Activated T-cell treated with anti-CD3 and anti-CD28 coated beads for 4 hours (primary cell): ENCODE measurements at regions not wholly inside any gene's neighbourhood (a gene's known extent, or its start where the extent isn't known, plus 50 kb on each side); places are given as distances from the start of the nearest gene placed in this dataset.

ENCODE experiments used
- DNase-seq: peaks from one replicate; pipeline ENCODE4 v3.0.0-alpha.2; 2020

DNA sequence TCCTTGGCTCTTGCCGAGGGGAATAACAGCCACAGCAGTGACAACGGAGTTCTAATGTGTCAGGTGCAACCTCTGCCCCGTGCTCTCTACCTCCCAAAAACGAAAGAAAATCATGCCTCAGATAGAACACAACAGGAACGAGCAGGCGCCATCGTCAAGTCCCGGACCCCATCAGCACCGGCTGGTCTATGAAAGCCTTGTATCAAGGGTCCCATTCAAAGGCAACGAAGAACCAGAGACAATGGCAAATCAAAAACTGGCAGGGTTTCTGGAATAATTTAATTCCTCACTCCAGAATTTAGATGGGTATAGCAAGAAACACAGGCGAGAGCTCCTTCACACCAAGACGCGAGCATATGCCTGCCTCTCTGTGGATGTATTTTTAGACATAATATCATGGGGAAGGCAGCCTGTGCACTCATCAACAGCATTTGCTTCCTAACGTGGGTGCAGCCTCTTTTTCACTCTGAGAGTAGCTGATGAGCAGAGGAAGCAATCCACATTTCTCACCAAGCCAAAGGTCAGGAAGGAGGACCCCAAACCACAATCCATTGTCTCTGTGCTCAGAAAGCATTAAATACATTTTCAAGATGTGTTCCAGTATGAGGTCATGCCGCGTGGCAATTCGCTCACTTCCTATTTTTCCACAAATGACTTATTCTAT, 193.4 kb upstream of the BLID start:
- DNase-seq, result no peak

DNA sequence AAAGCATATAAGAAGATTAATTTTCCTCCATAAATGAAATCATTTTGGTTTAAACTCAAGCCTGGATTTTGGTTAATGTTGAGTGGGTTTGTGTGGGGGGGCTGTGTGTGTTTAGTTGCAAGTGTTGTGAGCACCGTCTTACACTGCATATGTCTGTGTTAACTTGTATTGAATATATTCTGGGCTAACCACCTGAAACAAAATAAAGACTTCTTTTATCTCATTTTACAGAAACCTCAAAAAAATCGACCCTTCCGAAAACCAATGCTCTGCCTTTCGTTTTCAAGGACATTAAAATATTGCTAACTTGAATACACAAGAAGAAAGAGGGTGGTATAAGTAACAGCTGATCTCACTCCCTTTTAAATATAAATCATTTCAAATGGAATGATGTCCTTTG, 192.2 kb upstream of the BLID start:
- no peak for DNase-seq

DNA sequence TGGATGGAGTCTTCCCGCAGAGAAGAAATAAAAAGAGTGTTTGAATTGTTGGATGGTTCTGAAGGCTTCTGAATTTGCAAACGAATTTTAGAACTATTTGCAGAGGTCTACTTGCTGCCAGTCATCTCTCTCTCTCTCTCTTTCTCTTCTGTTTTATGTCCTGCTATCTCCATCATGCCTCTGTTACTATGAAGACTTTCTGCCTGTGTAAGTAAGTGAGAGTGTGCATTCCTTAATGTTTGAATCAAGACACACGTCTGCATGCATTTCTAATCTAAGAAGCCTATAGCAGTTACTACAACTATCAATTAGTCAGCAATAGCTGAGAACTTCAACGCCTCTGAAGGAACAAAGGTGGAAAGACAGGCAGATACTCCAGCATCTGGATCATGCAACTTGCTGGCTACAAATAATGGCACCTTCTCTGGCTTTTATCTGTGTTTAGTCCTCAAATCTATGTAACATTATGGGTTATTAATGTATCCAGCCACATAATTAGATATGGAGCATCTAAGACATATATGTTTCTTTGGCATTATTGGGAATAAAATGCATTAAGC, 191.5 kb upstream of the BLID start:
- DNase-seq, result no peak

DNA sequence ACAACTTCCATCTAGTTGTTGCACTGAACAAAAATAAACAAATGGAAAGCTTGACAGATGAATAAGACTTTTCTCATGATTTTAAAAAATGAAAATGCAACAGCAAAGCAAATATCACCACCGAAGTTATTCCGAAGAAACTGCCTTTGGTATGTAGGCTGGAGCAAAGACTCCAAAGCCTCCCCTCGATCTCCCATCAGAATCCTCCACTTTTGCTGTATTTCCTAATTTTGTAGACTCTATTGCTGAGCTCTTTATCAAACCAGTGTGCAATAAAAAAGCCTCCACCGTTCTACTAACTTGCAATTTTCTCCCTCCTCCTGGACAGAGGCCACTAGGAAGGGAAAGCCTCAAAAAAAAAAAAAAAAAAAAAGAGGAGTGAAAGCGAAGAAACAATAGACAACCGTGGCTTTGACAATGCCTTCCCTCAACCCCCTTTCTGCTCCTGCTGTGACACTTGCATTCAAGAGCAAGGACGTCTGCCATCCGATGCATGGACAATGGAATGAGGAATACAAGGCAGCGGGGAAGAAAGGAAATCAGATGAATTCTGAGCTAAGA, 190.9 kb upstream of the BLID start:
- no peak for DNase-seq

DNA sequence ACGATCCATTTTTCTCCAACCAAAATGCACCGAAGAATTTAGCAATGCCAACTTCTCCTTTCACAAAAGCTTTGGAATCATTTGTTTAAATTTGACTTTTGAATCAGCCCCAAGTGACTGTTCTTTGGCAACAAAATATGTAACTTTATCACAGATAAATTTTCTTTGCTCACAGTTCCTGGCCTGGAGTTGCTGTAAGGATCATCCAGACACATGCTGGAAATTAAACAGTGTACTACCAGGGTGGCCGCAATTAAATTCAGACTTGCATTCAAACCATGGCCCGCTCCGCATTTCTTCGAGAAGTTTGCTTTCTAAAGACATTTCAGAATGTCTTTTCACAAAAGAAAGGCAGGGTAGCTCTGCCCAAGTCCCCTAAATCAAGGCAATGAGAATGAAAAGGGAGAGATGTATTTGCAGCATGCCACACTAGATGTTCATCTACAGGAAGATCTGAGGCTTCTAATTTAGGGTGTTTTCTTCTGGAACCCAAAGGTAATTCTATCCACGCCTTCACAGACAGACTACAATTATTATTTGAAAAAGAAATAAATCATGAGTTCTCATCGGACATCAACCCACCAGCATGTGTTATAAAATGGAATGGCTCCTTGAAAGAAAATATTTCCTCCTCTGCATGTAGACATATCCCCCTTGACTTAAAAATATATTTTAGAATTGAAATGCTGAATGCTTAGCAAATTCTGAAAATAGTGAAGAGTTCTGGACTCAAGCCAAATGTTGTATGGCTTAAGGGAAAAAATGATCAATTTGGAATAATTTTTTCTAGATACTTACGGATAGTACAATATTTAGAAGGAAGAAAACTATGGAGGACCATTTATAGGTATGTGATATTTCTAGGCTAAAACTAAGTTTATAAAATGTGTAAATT, 189.7 kb upstream of the BLID start:
- DNase-seq, result no peak

DNA sequence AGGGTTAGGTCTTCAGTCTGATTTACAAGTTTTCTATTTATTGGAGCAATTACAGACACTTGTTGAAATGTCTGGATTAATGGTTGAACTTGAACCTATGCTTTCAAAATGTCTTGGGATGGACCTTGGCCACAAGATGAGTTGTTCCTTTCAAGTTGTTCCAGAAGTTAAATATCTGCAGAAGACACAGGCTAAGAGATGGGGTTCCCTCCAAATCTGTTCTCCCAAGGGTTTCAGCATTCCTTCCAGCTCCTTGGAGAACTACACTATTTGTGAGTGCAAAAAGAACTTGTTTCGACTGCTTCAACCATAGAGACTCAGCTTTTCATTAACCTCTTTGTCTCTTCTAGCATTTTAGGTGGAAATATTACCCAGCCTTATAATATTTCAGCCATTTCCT, 189.0 kb upstream of the BLID start:
- DNase-seq, result no peak

DNA sequence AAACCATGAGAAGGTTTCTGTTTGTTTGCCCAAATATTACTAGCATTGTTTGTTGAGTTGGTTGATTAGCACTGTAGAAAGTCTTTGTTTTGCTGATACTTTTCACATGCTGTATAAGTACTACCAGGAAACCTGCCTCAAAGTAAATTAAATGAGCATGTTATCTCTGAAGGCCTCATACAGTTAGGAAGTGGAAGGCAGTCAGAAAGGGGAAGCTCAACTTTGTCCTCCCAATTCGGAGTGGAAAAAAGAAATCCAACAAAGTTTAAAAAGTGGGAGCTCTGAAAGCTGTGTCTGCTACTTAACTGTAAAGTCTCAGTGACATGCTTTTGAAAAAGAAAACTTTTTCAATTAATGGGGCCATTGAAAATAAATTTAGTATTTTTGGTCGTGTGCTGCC, 188.3 kb upstream of the BLID start:
- DNase-seq, result no peak

DNA sequence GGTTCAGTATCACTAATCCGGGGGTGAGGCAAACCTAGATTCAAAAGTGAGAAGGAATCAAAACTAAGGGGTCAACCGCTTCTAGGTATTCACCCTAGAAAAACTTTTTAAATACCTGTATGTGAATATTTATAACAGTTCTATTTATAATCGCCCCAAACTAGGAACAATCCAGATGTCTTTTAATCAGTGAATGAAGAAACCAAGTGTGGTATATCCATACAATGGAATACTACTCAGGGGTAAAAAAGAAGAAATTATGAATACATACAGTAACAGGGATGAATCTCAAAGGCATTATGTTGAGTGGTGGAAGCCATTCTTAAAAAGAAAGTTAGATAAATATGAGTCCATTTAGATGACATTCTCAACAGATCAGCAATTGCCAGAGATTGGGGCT, 178.0 kb upstream of the BLID start:
- no peak for DNase-seq

DNA sequence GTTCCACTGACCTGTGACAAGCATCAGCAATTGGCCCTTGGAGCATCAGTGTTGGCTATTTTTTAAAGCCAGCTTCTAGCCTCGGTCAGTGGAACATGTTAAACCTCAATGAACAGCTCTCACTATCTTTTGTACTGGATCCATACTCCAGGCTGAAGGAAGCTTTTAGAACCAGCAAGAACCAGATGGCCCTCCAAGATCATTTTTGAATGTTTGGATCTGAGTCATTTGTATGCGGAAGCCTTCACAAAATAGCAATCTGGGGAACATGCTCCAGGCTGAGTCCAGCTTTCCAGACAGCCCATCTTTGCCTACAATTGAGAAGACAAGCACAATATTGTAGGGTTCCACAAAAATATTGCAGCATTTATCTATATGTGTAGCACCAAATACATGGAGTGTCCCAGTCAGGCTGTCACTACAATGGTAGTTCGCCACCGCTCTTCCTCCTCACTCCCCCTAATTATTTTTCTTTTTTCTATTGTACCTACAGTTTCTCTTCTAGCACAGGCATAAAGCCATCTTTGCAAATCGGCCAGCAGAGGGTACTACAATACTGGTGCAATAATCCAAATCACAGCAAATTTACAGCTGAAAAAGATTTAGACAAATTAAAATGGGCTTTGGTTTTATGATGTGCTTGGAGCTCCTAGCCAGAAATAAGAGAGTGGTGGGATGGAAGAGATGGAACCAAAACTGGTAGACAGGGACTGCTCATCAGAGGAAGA, 177.4 kb upstream of the BLID start:
- no peak for DNase-seq

DNA sequence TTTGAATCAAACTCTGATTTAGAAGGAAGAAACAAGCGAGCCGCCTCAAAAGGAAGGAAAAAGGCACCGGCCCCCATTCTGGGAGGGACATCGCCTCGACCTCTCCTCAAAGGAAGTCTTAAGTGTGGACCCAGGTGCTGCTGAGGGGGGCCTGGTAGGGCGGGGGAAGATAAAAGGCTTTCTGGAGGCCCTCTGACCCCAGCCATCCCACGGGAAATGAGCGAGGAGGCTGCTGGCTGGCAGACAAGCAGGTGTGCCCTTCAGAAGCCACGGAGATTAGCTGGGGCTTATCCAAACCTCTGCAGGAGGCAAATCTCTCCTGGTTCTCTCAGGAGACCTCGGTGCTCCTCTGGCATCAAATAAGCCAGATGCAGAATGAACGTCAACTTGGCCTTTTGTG, 171.4 kb upstream of the BLID start:
- DNase-seq, result no peak

DNA sequence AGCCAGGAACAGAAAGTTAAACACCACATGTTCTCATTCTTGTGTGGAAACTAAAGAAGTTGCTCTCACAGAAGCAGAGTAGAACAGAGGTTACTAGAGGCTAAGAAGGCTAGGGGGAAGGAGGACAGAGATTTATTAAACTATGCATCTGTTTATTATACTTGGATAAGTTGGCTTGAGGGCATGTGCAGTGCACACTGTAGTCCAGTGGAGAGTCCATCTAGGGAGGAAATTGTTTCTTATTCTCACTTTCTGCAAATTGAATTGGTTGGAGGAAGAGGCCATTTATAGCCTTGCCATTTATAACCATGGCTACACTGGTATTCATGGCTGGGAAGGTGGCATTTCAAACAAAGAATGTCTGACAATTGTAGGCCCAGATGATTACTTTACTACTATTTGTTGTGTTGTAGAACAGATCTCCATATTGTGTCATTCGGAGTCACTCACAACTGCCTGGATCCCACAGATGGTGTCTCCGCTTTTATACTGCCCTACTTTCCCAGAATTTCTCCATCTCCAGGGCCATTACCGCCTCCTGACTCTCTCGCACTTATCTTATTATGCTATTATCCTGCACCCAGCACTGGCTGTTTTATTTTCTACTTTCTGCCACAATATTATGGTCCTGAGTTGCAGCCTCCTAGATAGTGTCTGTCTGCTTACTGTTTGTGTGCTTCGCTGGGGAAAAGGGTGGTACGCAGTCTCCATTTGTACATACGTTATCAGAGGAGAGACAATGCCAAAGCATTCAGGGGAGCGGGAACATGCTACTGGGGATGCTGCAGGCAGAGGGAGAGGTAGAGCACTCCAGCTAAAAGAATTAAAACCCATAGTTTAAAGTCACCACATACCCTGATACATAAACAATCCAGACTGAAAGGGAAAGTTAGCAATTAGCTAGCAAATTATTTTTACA, 169.3 kb upstream of the BLID start:
- no peak for DNase-seq

DNA sequence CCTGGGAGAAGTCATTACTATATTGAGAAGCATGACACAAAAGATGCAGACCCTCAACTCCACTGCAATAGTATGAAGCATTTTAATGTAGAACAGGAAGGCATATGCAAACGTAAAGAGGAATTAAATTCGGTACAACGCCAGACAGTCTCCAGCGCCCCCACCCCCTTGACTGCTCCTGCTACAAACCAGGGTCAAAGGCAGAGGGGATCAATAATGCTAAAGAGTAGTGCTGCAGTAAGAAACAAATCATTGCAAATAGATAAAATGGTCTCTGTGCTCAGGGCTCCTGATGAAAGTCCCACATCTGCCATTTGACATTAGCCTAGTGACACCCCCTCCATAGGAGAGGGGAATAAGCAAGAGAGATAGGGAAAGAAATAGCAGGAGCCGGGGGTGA, 164.9 kb upstream of the BLID start:
- no peak for DNase-seq

DNA sequence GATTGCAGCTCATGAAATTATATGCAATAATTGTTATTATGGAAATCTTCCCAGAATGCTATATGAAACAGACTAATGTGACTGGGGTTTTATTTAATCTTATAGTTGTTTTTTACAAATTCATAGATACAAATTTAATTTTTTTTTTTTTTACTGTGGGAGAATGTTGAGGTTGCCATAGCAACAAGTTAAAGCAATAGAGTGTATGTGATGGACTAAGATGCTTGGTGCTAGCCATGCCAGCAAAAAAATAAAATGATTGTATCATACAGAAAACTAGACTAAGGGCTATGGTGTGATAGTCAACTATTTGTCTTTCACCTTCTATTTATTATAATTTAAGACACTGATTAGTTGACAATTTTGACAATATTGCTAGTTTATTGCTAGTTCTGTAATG, 163.2 kb upstream of the BLID start:
- DNase-seq, result no peak

DNA sequence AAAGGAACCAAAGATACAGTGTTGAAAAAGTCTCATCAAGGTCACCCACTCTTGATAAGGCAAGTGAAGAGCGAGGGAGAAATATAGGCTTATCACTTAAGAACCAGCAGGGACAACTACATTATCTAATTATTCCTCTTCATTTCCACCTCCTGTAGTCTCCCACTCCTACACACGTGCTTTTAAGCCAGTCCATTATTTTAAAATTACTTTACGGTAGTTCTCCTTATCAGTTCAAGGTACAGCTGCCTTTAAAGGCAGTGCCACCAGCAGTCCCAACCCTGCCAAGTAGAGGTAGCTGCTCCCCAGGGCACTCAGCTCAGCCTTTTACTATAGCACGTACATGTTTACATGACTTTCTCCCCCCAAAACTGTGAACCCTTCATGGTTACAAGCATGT, 161.5 kb upstream of the BLID start:
- no peak for DNase-seq

DNA sequence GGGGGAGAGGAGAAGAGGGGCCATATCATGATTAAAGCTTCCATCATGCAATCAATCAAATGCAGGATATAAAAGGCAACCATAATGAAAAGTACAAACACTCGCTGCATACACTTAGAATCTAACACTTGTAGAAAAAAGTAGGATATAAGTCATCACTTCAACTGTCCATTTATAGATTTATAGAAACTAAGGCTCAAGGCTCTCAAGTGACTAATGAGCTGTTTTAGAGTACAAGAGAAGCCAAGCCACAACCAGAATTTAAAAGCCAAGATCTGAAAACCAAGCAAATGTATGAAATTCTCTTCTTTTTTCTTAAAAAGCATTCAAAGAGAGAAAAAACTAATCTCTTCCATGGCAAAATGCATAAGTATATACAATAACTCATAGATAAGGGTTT, 160.2 kb upstream of the BLID start:
- no peak for DNase-seq

DNA sequence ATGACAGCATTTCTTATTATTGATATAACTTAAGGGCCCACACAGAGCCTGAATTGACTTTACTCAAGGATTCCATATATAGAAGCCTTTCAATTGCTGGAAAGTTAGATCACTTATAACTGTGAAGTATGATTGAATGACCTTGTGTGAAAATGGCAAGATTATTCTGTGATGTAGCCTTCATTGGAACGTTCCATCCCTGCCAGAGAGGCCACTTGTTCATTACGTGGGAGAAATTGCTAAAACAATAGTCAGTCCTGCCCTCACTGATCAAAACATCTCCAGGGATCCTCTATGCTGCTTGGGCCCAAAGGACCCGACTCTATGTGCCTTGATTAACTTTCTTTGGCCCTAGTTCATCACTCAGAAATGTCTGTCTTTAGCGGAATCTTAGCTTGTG, 159.5 kb upstream of the BLID start:
- DNase-seq, result no peak

DNA sequence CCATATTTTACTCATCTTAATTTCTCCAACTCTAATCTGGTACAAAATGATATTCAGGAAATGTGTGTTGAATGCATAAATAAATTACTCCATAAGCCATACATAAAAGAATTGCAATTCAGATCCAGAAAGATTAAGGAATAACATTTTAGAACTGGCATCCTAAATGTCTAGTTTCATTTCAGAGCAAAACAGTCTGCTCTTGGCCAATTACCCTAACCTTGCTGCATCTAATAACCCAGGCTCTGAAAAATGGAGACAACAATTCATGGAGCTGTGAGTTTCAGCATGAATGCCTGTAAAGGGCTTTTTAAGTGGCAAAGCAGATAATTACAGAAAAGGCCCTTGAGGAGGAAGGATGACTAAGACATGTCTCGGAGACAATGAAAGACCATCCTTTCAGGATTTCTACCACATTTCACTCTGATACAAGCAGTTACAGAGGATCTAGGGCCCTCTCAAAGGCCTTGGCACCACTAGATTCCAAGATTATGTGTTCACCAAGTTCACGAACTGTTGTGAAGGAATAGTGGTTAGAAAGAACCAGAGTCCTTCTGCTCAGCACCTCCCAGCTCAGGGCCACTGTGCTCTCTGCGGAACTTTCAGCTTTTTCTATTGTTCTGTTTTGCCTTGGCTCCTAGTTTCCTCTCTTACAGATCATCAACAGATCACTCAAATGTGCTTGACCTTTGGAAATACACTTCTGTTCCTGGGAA, 157.6 kb upstream of the BLID start:
- no peak for DNase-seq

DNA sequence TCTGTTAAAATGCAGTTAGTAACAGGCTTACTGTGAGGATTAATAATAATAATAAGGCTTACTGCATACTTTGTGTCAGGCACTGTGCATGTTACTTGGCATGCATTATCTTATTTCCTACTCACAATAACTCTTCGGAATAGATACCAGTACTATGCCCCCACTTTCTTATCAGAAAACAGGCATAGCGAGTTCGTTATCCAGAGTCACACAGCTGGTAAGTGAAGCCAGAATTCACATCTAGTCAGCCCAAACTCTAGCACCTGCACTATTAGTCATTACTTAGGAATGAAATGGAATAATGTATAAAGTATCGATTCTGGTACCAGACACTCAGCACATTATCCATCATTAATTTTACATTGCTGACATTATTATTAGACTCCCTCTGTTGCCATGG, 155.7 kb upstream of the BLID start:
- no peak for DNase-seq

DNA sequence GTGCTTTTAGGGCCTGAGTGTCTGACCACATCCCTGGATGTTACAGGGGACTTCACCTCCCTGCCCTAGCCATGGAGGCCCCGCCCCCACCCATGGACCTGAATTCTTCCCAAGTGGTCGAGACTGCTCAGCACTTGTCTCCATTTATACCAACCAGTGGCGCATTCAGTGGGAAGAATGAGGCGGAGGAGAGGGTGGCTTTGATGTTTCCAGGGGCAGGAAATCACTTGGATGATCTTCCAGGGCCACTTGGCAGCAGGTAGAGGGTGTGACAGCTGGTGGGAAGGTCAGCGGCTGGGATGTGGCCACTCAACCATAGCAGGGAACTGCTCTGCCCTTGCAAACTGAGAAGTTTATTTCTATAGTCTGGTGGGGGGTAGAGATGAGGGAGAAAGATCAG, 155.1 kb upstream of the BLID start:
- no peak for DNase-seq

DNA sequence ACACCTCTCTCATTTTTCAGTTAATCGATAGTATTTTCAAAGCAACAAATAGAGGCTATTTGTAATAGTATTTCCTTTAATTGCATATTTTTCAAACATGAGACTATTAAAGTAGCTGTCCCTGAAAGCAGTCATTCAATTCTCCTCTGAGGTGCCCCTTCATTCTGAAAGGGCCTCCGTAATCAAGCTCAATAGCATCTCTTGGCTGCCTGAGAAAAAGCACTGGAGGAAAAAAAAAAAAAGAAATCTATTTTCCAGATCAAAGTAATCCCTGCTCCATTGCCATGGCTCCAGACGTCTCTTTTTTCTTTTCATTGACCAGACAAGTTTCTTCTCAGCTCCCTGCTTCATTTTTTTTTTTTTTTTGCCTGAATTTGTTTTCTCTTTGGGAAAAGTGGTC, 154.5 kb upstream of the BLID start:
- DNase-seq, result no peak

DNA sequence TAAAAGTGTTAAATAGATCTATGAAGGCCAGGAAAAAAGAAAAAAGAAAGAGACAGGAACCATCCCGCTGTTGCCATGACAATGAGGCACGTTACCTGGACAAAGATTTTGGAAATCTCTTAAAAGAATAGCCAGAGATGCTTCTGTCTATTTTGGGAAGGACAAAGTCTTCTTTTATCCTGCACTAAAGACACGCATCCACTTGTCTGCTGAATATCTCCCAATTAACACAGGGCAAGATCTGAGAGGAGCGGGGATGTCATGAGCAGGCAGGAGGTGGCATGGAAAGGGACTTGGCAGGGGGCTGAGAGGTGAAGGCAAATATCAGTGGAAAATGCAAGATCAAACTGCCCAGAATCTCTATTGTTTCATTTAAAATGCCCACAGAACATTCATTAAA, 153.8 kb upstream of the BLID start:
- no peak for DNase-seq
